K562 (cell line): ENCODE measurements at regions not wholly inside any gene's neighbourhood (a gene's known extent, or its start where the extent isn't known, plus 50 kb on each side); places are given as distances from the start of the nearest gene placed in this dataset.

Source experiments
- E4F1 ChIP-seq: fragments of 250-450 bp; sonication (Bioruptor Pico); IDR thresholded peaks from 2 replicates; pipeline ENCODE4 v1.5.0; 2021; ENCODE audit warnings: mild to moderate bottlenecking, borderline replicate concordance
- ESRRB ChIP-seq: fragments of 250-450 bp; sonication (Bioruptor Pico); IDR thresholded peaks from 2 replicates; pipeline ENCODE4 v1.5.0; 2020; ENCODE audit warnings: mild to moderate bottlenecking, moderate library complexity, borderline replicate concordance
- FOXA3 ChIP-seq, 2 experiments: fragments of 450-650 bp in 1 of 2; sonication (generic) in 1 of 2; formaldehyde crosslinking; IDR thresholded peaks in 1 of 2; conservative IDR thresholded peaks in 1 of 2; 2 replicates each; pipeline versions ENCODE4 v1.4.0 to v1.8.0; 2020 to 2022; ENCODE audit warnings: mild to moderate bottlenecking in 2 of 2, missing genetic modification reagents in 1 of 2
- GTF2E2 ChIP-seq: fragments of 200-800 bp; sonication (Bioruptor generic); IDR thresholded peaks from 2 replicates; pipeline ENCODE4 v1.6.1; 2016; ENCODE audit warnings: missing genetic modification characterization, missing compliant biosample characterization
- GTF3C2 ChIP-seq: IDR thresholded peaks from 3 replicates; pipeline ENCODE4 v1.6.1; 2011; ENCODE audit warnings: borderline replicate concordance, mild to moderate bottlenecking, moderate library complexity; ENCODE audit not compliant: insufficient read length; ENCODE audit errors: extremely low read depth
- KLF16 ChIP-seq: IDR thresholded peaks from 2 replicates; pipeline ENCODE4 v1.6.1; 2016; ENCODE audit warnings: antibody characterized with exemption
- NCOA4 ChIP-seq: fragments of 450-650 bp; IDR thresholded peaks from 2 replicates; pipeline ENCODE4 v1.6.1; 2018; ENCODE audit warnings: mild to moderate bottlenecking; ENCODE audit not compliant: partially characterized antibody
- SRSF7 ChIP-seq: fragments of 200-400 bp; formaldehyde crosslinking; optimal IDR thresholded peaks from 2 replicates; pipeline ENCODE3; 2017; ENCODE audit warnings: mild to moderate bottlenecking, low read depth, low read length
- TEAD2 ChIP-seq: fragments of 450-650 bp; IDR thresholded peaks from 2 replicates; pipeline ENCODE4 v1.6.1; 2016; ENCODE audit warnings: missing genetic modification characterization, control low read depth, missing compliant biosample characterization
- TRIM24 ChIP-seq, 2 experiments: fragments of 450-650 bp; IDR thresholded peaks; 2 replicates each; pipeline ENCODE4 v1.6.1; 2016

GRCh38 chr11:10918698-10919097 lies 60.8 kb upstream of the ZBED5 start (continued):
- TF ChIP-seq SRSF7 (no peak), NCOA4 (no peak), KLF16 (no peak), TRIM24 (IDR thresholded peaks at IDR 0.05) (peak; percentile 74 to 85), TEAD2 (tag) (no peak), GTF2E2 (tag) (no peak), GTF3C2 (no peak), E4F1 (no peak), FOXA3 (CRISPR knock-in tag; conservative IDR thresholded peaks at IDR 0.05 in 1 of 2, IDR thresholded peaks at IDR 0.05 in 1 of 2) (no peak), ESRRB (CRISPR knock-in tag) (no peak)
